ENCODE measurements at regions not wholly inside any gene's neighbourhood (a gene's known extent, or its start where the extent isn't known, plus 50 kb on each side); places are given as distances from the start of the nearest gene placed in this dataset.
"Not testable (repeated sequence)": the region's sequence is repeated elsewhere in the genome, so short reads cannot be mapped to it uniquely, and the experiment has no call there.

- ChIA-PET POLR2A (ENCODE audit: low non-redundant PET) (no interaction called here), CTCF (no interaction called here)
- no peak overlapping the region for H3K27ac ChIP-seq
- no peak for TF ChIP-seq CTCF (conservative IDR thresholded peaks at IDR 0.05; ENCODE audit: low read depth)
- no peak for DNase-seq (ENCODE audit: low spot score)
Observed at GRCh38 chr9:100731557-100731956, 153.7 kb downstream of the CAVIN4 start.

- no peak for DNase-seq (ENCODE audit: low spot score)
- CTCF ChIA-PET, result interaction anchor here (0.7 kb wide), 1 partner anchor 967 kb away, joined by 6 read pairs; no protein-coding TSS in a partner anchor
- POLR2A ChIA-PET (ENCODE audit: low non-redundant PET), result no interaction called here
- TF ChIP-seq CTCF (conservative IDR thresholded peaks at IDR 0.05; ENCODE audit: low read depth), result no peak
- H3K27ac ChIP-seq, result no peak overlapping the region
Observed at GRCh38 chr9:100739208-100739607, 161.3 kb downstream of the CAVIN4 start.

- H3K27ac ChIP-seq, result no peak overlapping the region
- POLR2A ChIA-PET (ENCODE audit: low non-redundant PET), result no interaction called here
- CTCF ChIA-PET, result no interaction called here
- no peak for TF ChIP-seq CTCF (conservative IDR thresholded peaks at IDR 0.05; ENCODE audit: low read depth)
- DNase-seq (ENCODE audit: low spot score), result no peak
Observed at GRCh38 chr9:100739666-100740065, 161.8 kb downstream of the CAVIN4 start.

- POLR2A ChIA-PET (ENCODE audit: low non-redundant PET); DNase-seq (ENCODE audit: low spot score): not testable (repeated sequence)
- CTCF ChIA-PET, result interaction anchor here (0.5 kb wide), 1 partner anchor 18 kb away, joined by 3 read pairs; no protein-coding TSS in a partner anchor
Observed at GRCh38 chr9:100748930-100749329, 171.1 kb downstream of the CAVIN4 start.

GRCh38 chr9:100756217-100756616 is 178.3 kb downstream of the CAVIN4 start:
- no peak overlapping the region for H3K27ac ChIP-seq
- ChIA-PET POLR2A (ENCODE audit: low non-redundant PET) (no interaction called here), CTCF (no interaction called here)
- no peak for DNase-seq (ENCODE audit: low spot score)
- TF ChIP-seq CTCF (conservative IDR thresholded peaks at IDR 0.05; ENCODE audit: low read depth), result no peak

More at GRCh38 chr9:100748930-100749329, 171.1 kb downstream of the CAVIN4 start:
- not testable (repeated sequence) for H3K27ac ChIP-seq

GRCh38 chr9:100759215-100759614 is 181.3 kb downstream of the CAVIN4 start:
- H3K27ac ChIP-seq, result no peak overlapping the region
- POLR2A ChIA-PET (ENCODE audit: low non-redundant PET), result no interaction called here

More at GRCh38 chr9:100759215-100759614, 181.3 kb downstream of the CAVIN4 start:
- CTCF ChIA-PET, result interaction anchor here (0.6 kb wide), 1 partner anchor 57 kb away, joined by 5 read pairs; no protein-coding TSS in a partner anchor
- no peak for DNase-seq (ENCODE audit: low spot score)
- no peak for TF ChIP-seq CTCF (conservative IDR thresholded peaks at IDR 0.05; ENCODE audit: low read depth)

All from RWPE1 (cell line).